B cell (primary cell): ENCODE measurements at regions not wholly inside any gene's neighbourhood (a gene's known extent, or its start where the extent isn't known, plus 50 kb on each side); places are given as distances from the start of the nearest gene placed in this dataset.

Source experiments
- ATAC-seq: fragments of 200-7000 bp; cut with Tn5 transposase; one replicate; pipeline ENCODE4 v1.10.0; 2021; ENCODE audit warnings: low read depth, mild to moderate bottlenecking, moderate number of reproducible peaks, moderate library complexity
- CTCF ChIA-PET: fragments of 350-600 bp; sonication (Branson Sonifier 250); formaldehyde crosslinking; loops from one replicate; lab custom pipeline; 2021; ENCODE audit warnings: antibody characterized with exemption, inconsistent platforms; lab: Charles Lee
- POLR2A ChIA-PET: fragments of 350-600 bp; sonication (Branson Sonifier 250); formaldehyde crosslinking; loops from one replicate; lab custom pipeline; 2021; ENCODE audit warnings: antibody characterized with exemption; lab: Charles Lee
- DNase-seq: peaks from one replicate; pipeline ENCODE4 v3.0.0; 2013
- H2AFZ ChIP-seq: 2 replicates; pipeline ENCODE4 v1.6.1; 2012; ENCODE audit warnings: mild to moderate bottlenecking, low read depth, low read length; ENCODE audit not compliant: insufficient read depth, poor library complexity, severe bottlenecking
- H3K27ac ChIP-seq, 2 donors: 1 replicate in 1 of 2; 2 replicates in 1 of 2; pipeline ENCODE4 v1.5.1; 2012 to 2013; ENCODE audit warnings: low read length in 2 of 2, mild to moderate bottlenecking in 2 of 2, moderate library complexity in 1 of 2
- H3K27me3 ChIP-seq, 4 experiments: fragments of 200-600 bp in 1 of 4; sonication (generic) in 1 of 4; replicated peaks in 1 of 4; 1 replicate in 2 of 4; 2 replicates in 2 of 4; pipeline versions ENCODE4 v1.6.1 to v1.7.0; 2013 to 2016; ENCODE audit warnings: low read length in 3 of 4, mild to moderate bottlenecking in 2 of 4, mixed read lengths in 1 of 4, moderate library complexity in 1 of 4; ENCODE audit not compliant: insufficient read depth in 4 of 4, control insufficient read depth in 3 of 4; ENCODE audit errors: control extremely low read depth in 1 of 4
- H3K36me3 ChIP-seq, 2 experiments: replicated peaks in 1 of 2; 1 replicate in 1 of 2; 2 replicates in 1 of 2; pipeline versions ENCODE4 v1.6.1 to v1.7.1; 2013; ENCODE audit warnings: low read length in 1 of 2; ENCODE audit not compliant: insufficient read depth in 2 of 2, control insufficient read depth in 1 of 2; ENCODE audit errors: control extremely low read depth in 1 of 2, extremely low read depth in 1 of 2
- H3K4me1 ChIP-seq, 2 donors: fragments of 200-600 bp in 1 of 2; sonication (generic) in 1 of 2; 1 replicate in 1 of 2; 2 replicates in 1 of 2; pipeline versions ENCODE4 v1.5.1 to v1.6.1; 2013 to 2017; ENCODE audit warnings: low read length in 2 of 2; ENCODE audit not compliant: control insufficient read depth in 2 of 2, insufficient read depth in 2 of 2
- H3K4me2 ChIP-seq: replicated peaks from 2 replicates; pipeline ENCODE3; 2012; ENCODE audit warnings: mild to moderate bottlenecking, low read depth, low read length; ENCODE audit not compliant: poor library complexity, severe bottlenecking
- H3K4me3 ChIP-seq, 5 experiments: fragments of 200-600 bp in 1 of 5; sonication (generic) in 1 of 5; 1 replicate in 3 of 5; 2 replicates in 2 of 5; pipeline versions ENCODE4 v1.5.1 to v1.7.0; 2011 to 2016; ENCODE audit warnings: low read length in 4 of 5, mild to moderate bottlenecking in 4 of 5, low read depth in 2 of 5, control low read depth in 1 of 5, moderate library complexity in 1 of 5; ENCODE audit not compliant: insufficient read depth in 1 of 5; ENCODE audit errors: control extremely low read depth in 1 of 5, extremely low read depth in 1 of 5
- H3K79me2 ChIP-seq: fragments of 200-600 bp; sonication (generic); one replicate; pipeline ENCODE4 v1.6.0; 2016; ENCODE audit warnings: low read length; ENCODE audit not compliant: control insufficient read depth, insufficient read depth
- H3K9ac ChIP-seq: fragments of 200-600 bp; sonication (generic); 2 replicates; pipeline ENCODE4 v1.6.1; 2017; ENCODE audit warnings: mild to moderate bottlenecking, low read length, moderate library complexity
- H3K9me3 ChIP-seq, 3 donors: one replicate each; pipeline versions ENCODE4 v1.6.1 to v1.7.1; 2013; ENCODE audit warnings: low read length in 2 of 3; ENCODE audit not compliant: control insufficient read depth in 2 of 3, insufficient read depth in 1 of 3; ENCODE audit errors: control extremely low read depth in 1 of 3
- H4K20me1 ChIP-seq: 2 replicates; pipeline ENCODE4 v1.6.0; 2012; ENCODE audit warnings: mild to moderate bottlenecking, low read length; ENCODE audit not compliant: insufficient read depth, control insufficient read depth, poor library complexity, severe bottlenecking
- H3K27ac Mint-ChIP-seq: one replicate; pipeline ENCODE4 v1.8.0; 2021; ENCODE audit warnings: mixed read lengths
- H3K27me3 Mint-ChIP-seq: one replicate; pipeline ENCODE4 v1.8.0; 2021; ENCODE audit warnings: mixed read lengths
- H3K4me1 Mint-ChIP-seq: one replicate; pipeline ENCODE4 v1.8.0; 2021; ENCODE audit warnings: mixed read lengths
- H3K4me3 Mint-ChIP-seq: one replicate; pipeline ENCODE4 v1.8.0; 2021; ENCODE audit warnings: mixed read lengths
- H3K9me3 Mint-ChIP-seq: one replicate; pipeline ENCODE4 v1.8.0; 2022; ENCODE audit warnings: mixed read lengths; ENCODE audit not compliant: insufficient read depth
- EZH2 ChIP-seq: IDR thresholded peaks from 2 replicates; pipeline ENCODE4 v1.6.1; 2012; ENCODE audit warnings: borderline replicate concordance, low read depth, mild to moderate bottlenecking, moderate library complexity, low read length; ENCODE audit not compliant: insufficient read depth, poor library complexity, severe bottlenecking
- WGBS: methylation state at CpG from one replicate; pipeline ENCODE4 v1.1.5; 2013; ENCODE audit warnings: missing lambda C conversion rate; ENCODE audit not compliant: insufficient coverage; 5-methylcytosine and 5-hydroxymethylcytosine counted together
- intact Hi-C: fragments of 100-400 bp; cut with micrococcal nuclease; formaldehyde crosslinking; loops from one replicate; pipeline ENCODE4 v1.10.0; 2022
- TF ChIP-seq, protein P1 (sequence below): fragments of 200-600 bp; IDR thresholded peaks from one replicate; pipeline ENCODE4 v1.8.0; 2022; ENCODE audit warnings: antibody characterized with exemption, mild to moderate bottlenecking

DNA sequence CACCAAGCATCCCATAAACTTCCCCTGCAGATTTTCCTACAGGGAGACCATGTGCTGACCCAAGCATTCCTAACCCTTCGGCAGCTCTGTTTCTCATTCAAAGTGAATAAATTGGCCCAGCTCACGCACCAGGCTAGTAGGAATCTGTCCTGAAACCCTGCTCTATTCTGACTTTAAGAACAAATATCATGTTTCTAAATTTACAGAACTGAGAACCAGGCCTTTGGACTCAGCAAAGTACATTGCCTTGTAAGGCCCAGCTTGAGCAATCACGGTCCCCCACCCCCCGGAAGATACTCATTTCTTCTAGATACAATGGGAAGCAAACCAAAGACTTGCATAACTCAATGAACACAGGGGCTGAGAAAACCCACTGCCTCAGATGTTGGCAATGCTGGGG, 160.1 kb upstream of the NFIA start:
- Histone ChIP-seq H3K79me2 (no peaks in the 10 kb centered on the region), H3K9ac (no peak overlapping the region), H2AFZ (no peak overlapping the region), H4K20me1 (no peaks in the 10 kb centered on the region), H3K4me1 (no peaks in the 10 kb centered on the region), H3K36me3 (no peaks in the 10 kb centered on the region), H3K4me2 (no peak overlapping the region), H3K27ac (no peak overlapping the region), H3K27me3 (no peaks in the 10 kb centered on the region), H3K9me3 (no peaks in the 10 kb centered on the region), H3K4me3 (no peak overlapping the region)
- Mint-ChIP-seq H3K27me3 (no peaks in the 10 kb centered on the region), H3K4me3 (no peak overlapping the region), H3K4me1 (no peaks in the 10 kb centered on the region), H3K9me3 (no peaks in the 10 kb centered on the region), H3K27ac (no peak overlapping the region)
- 87% methylated on average over 4 of the region's 4 CpGs for WGBS
- TF ChIP-seq, protein P1, sequence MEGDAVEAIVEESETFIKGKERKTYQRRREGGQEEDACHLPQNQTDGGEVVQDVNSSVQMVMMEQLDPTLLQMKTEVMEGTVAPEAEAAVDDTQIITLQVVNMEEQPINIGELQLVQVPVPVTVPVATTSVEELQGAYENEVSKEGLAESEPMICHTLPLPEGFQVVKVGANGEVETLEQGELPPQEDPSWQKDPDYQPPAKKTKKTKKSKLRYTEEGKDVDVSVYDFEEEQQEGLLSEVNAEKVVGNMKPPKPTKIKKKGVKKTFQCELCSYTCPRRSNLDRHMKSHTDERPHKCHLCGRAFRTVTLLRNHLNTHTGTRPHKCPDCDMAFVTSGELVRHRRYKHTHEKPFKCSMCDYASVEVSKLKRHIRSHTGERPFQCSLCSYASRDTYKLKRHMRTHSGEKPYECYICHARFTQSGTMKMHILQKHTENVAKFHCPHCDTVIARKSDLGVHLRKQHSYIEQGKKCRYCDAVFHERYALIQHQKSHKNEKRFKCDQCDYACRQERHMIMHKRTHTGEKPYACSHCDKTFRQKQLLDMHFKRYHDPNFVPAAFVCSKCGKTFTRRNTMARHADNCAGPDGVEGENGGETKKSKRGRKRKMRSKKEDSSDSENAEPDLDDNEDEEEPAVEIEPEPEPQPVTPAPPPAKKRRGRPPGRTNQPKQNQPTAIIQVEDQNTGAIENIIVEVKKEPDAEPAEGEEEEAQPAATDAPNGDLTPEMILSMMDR = no peak
- no peak for TF ChIP-seq EZH2
- intact Hi-C loops = no loop called here
- ChIA-PET POLR2A (no interaction called here), CTCF (no interaction called here)
- ATAC-seq = no peak
- no peak for DNase-seq

GRCh38 chr1:60921175-60921574, 161.2 kb upstream of the NFIA start:
- ATAC-seq (no peak), DNase-seq (no peak)
- Histone ChIP-seq H3K4me1 (no peaks in the 10 kb centered on the region), H3K4me3 (no peak overlapping the region), H3K27me3 (no peaks in the 10 kb centered on the region), H3K27ac (no peak overlapping the region), H3K9me3 (no peaks in the 10 kb centered on the region), H3K9ac (no peak overlapping the region), H3K79me2 (no peaks in the 10 kb centered on the region), H3K36me3 (no peaks in the 10 kb centered on the region), H3K4me2 (no peak overlapping the region), H2AFZ (no peak overlapping the region), H4K20me1 (no peaks in the 10 kb centered on the region)
- Mint-ChIP-seq H3K27ac (no peak overlapping the region), H3K4me3 (no peak overlapping the region), H3K4me1 (no peaks in the 10 kb centered on the region), H3K27me3 (no peaks in the 10 kb centered on the region), H3K9me3 (no peaks in the 10 kb centered on the region)
- intact Hi-C loops = no loop called here
- CTCF ChIA-PET = no interaction called here
- 91% methylated on average over 4 of the region's 4 CpGs for WGBS
- POLR2A ChIA-PET = no interaction called here
- TF ChIP-seq EZH2 = no peak
- TF ChIP-seq, protein P1 = no peak
